Occipital lobe (tissue), 1 donor: ENCODE measurements at regions not wholly inside any gene's neighbourhood (a gene's known extent, or its start where the extent isn't known, plus 50 kb on each side); places are given as distances from the start of the nearest gene placed in this dataset.
"Not testable (repeated sequence)": the region's sequence is repeated elsewhere in the genome, so short reads cannot be mapped to it uniquely, and the experiment has no call there.

Source experiments
- DNase-seq: peaks from one replicate; lab custom pipeline; 2025; lab: John Stamatoyannopoulos, UW

DNA sequence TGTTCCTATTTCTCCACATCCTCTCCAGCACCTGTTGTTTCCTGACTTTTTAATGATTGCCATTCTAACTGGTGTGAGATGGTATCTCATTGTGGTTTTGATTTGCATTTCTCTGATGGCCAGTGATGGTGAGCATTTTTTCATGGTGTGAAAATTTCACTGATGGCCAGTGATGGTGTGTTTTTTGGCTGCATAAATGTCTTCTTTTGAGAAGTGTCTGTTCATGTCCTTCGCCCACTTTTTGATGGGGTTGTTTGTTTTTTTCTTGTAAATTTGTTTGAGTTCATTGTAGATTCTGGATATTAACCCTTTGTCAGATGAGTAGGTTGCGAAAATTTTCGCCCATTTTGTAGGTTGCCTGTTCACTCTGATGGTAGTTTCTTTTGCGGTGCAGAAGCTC lies 142.2 kb upstream of the ELL2 start:
- DNase-seq = not testable (repeated sequence)

DNA sequence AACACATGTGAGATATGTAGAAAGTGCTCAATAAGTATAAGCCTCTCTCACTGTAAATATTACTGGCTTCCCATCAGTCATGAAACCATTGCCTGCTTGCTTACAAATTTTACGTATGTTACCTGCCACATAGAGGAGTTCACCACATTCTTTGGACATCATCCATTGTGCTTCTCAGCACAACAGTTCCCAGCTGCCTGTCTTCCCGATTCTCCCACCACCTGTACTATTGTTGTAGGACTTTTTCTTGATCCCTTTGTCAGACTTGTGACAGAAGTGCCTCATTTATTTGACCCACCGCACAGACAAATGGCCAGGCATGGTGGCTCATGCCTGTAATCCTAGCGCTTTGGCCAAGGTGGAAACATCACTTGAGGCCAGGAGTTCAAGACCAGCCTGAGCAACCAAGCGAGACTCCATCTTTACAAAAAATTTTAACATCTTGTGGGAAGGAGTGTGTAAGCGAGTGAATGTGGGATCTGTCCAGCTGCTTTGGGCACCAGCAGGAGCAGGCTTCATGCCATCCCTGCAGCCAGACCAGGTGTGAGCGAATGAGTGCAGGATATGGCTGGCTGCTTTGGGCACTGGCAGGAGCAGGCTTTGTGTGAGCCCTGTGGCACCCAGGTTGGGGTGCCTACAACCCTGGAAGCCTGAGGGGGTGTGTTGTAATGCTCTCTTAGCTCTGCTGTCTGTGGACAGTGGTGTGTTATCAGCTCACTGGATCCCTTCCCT lies 139.9 kb upstream of the ELL2 start:
- DNase-seq = no peak

- not testable (repeated sequence) for DNase-seq
These were observed 135.8 kb upstream of the ELL2 start for GRCh38 chr5:96097488-96097887.

DNA sequence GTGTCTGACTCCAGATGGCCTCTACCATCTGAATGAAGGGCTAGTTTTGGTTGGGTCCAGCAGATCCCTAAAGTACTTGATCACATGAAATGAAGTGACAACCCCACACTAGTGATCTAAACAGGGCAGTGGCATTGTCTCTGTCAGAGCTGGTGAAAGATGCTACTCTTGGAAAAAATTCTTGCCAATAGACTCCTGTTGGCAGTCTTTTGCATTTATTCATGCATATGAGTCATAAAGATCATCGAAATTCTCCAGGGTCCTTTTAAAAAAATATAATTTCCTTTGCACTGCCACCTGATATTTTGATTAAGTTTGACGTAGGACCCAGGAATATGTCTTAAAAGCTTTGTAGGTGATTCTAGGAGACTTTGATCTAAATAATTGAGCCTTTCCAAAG lies 135.1 kb upstream of the ELL2 start:
- DNase-seq = no peak

DNA sequence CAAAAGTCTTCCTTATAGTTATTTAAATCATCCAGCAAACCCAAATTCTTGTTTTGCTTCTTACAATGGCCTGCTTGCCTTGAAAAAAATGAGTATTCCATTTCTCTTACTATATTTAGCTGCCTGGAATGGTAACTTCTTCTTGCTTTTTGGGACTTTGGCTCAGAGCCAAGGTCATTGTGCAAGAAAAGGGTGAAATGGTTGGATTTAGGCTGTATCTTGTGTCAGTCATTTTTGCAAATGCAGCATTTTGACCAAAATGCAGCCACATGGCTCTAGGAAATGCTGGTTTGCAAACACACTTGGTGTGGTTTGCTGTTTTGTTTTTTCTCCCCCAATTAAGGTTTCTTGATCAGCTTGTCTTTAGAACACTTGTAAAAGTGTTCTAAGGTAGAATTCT lies 133.3 kb upstream of the ELL2 start:
- DNase-seq = no peak

- no peak for DNase-seq
These were observed 132.3 kb upstream of the ELL2 start for GRCh38 chr5:96093890-96094381.

DNA sequence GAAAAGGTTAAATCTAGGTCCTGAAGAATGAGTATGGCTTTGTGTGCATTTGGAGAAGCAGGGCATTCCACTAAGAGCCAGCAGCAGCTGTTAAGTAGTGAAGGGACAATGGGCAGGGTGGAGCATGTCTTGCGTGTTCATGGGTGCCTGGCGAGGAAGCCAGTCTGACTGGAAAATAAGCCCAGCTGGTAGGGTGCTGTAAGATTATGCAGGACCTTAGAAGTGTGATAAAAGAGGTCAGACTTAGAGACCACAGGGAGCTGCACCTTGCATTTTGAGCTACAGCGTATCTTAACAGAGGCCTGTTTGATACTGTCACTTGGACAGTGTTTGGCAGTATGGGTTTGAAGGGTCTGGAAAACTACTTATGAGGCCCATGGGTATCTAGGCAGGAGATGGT lies 131.7 kb upstream of the ELL2 start:
- no peak for DNase-seq

DNA sequence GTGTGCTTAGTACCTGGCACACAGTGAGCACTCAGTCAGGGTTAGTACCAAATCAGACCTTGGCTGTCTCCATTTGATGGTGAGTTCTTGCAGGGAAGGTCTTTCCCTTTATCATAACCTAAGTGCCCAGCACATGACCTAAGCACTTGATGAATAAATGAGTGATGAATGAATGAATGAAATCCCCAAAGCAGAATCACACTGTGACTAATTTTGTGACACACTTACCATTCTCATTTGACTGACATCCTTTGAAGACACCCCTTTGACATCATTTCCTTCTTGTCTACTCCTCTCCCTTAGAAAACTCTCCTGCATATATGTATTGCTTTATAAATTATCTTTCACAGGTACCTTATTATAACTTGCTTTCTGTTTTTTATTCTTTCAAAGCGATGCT lies 130.2 kb upstream of the ELL2 start:
- no peak for DNase-seq

GRCh38 chr5:96090215-96090614 lies 128.6 kb upstream of the ELL2 start:
- no peak for DNase-seq

DNA sequence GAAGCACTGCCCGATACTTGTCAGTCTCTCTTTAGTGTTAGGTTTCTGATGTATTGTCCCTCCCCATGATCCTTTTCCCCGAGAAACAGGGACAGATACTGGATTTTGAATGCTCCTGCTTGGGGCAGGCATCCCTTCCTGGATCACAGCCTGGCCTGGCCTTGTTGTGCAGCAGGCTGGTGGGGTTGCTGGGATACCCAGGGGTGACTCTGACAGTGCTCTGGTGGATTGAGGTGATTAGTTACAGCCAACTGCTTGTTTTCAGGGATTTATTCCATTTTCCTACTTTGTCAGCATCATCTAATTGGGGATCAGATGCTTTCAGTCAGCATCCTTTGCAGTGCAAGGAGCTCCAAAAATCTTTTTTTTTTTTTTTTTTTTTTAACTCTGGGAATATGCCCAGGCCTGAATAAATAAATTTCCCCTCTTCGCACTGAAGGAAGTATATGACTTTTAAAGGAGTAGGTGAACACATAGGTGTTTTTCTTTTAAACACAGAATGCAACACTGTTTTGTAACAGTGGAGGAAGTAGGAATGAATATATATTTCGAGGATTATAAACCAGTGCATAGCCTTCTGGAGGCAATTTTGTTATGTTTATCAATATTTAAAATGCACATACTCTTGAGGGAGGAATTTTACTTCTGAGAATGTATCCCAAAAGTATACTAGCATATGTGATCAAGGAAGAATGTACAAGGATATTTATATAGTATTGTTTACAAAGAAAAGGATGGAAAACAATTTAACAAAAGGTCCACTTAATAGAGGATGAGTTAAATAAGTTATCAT lies 127.3 kb upstream of the ELL2 start:
- DNase-seq = no peak

DNA sequence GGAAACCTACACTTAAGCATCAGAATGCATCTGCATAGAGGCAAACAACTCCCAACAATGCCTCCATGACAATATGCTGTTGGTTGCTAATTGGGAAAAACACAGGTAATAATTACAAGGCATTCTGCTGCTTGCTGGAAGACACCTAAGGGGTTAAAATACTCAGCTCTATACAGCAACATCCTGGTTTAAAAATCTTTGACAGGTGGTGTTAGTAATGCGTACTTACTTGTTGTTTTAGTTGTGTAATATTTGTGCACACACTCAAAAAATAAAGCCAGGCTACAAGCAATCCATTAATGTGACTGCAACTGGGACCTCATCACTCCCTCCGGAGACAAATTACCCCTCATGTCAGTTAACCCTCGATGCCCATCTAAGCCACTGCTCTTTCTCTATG lies 126.3 kb upstream of the ELL2 start:
- DNase-seq = no peak

- DNase-seq = no peak
These were observed 123.3 kb upstream of the ELL2 start for GRCh38 chr5:96084874-96085506.

- DNase-seq = no peak
These were observed 121.8 kb upstream of the ELL2 start for GRCh38 chr5:96083361-96083881.

- no peak for DNase-seq
These were observed 119.7 kb upstream of the ELL2 start for GRCh38 chr5:96081276-96081858.

DNA sequence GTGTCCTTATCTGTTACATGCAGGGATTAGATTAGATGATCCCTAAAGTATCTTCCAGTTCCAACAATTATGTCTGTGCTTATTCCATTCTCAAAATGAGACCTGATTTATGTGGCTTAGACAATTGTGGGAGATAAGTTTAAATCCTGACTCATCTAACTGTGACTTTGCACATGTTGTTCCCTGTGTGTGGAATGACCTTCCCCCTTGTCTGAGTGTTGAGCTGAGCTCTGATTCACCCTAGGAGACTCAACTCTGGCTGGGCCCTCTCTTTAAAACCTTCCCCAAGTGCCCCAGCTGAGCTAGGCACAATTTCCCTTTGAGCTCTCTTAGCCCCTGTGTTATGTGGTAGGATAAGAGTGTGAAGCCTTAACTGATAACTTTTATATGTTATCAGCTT lies 118.9 kb upstream of the ELL2 start:
- no peak for DNase-seq

- DNase-seq = no peak
These were observed 118.3 kb upstream of the ELL2 start for GRCh38 chr5:96079962-96080361.

DNA sequence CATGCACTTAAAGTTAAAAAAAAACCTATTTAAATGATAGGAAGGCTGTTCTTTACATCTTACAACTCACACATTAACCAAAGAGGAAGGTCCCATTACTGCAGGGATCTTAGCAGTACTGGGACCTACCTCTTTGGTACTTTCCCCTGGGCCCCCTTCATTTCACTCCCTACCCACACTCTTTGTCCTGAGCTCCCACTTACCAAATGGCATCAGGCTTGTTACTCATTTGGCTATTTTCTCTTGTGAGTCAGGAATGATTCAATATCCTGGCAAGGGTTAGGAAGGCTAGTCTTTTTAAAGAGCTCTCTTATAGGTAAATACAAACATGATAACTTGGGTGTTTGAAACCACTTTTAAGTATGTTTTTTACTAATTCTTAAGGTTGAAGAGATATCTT lies 117.4 kb upstream of the ELL2 start:
- DNase-seq = no peak

GRCh38 chr5:96076451-96076850 lies 114.8 kb upstream of the ELL2 start:
- no peak for DNase-seq

- DNase-seq = no peak
These were observed 114.1 kb upstream of the ELL2 start for GRCh38 chr5:96075579-96076289.

GRCh38 chr5:96074870-96075269 lies 113.2 kb upstream of the ELL2 start:
- no peak for DNase-seq

DNA sequence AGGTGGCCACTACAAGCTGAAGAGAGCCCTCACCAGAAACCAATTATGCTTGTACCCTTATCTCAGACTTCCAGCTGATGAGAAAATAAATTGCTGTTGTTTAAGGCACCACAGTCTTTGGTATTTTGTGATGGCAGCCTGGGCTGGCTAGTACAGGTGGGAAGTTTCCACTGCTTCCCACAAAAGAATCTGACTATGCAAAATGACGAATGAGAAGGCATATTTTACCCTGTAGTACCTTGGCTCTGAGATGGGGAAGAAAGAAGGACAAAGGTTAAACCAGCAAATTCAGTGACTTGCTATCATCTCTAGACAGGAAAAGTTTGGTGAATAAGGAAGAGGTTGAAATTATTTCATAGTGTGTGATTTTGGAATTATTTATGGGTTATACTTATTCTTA lies 112.8 kb upstream of the ELL2 start:
- DNase-seq = no peak
